Vagina (tissue), 2 donors: ENCODE measurements at regions not wholly inside any gene's neighbourhood (a gene's known extent, or its start where the extent isn't known, plus 50 kb on each side); places are given as distances from the start of the nearest gene placed in this dataset.

Source experiments
- DNase-seq, 2 donors: peaks; one replicate each; pipeline ENCODE4 v3.0.0-alpha.2; 2017; ENCODE audit errors: extremely low spot score in 2 of 2
- H3K27ac ChIP-seq: fragments of 200-600 bp; sonication (generic); one replicate; pipeline ENCODE4 v1.5.1; 2019
- H3K27me3 ChIP-seq: fragments of 200-600 bp; sonication (generic); one replicate; pipeline ENCODE4 v1.5.1; 2019
- H3K36me3 ChIP-seq, 2 donors: fragments of 200-600 bp; sonication (generic); one replicate each; pipeline ENCODE4 v1.5.1; 2017 to 2019
- H3K4me1 ChIP-seq: fragments of 200-600 bp; sonication (generic); one replicate; pipeline ENCODE4 v1.5.1; 2019
- H3K4me3 ChIP-seq, 2 donors: fragments of 200-600 bp; sonication (generic); 1 replicate in 1 of 2; 2 replicates in 1 of 2; pipeline ENCODE4 v1.5.1; 2016 to 2019
- H3K9me3 ChIP-seq: fragments of 200-600 bp; sonication (generic); one replicate; pipeline ENCODE4 v1.5.1; 2019
- CTCF ChIP-seq, 3 experiments: fragments of 450-650 bp in 2 of 3; fragments of 200-600 bp in 1 of 3; sonication (generic) in 1 of 3; IDR thresholded peaks; one replicate each; pipeline ENCODE4 v1.5.1; 2017 to 2019; ENCODE audit warnings: antibody characterized with exemption in 3 of 3, mild to moderate bottlenecking in 2 of 3, moderate library complexity in 2 of 3
- POLR2A ChIP-seq, 2 donors: fragments of 450-650 bp; IDR thresholded peaks; one replicate each; pipeline ENCODE4 v1.6.1; 2017; ENCODE audit warnings: antibody characterized with exemption in 2 of 2, mild to moderate bottlenecking in 2 of 2, moderate library complexity in 2 of 2
- POLR2AphosphoS5 ChIP-seq, 2 donors: sonication (generic); formaldehyde crosslinking; IDR thresholded peaks; one replicate each; pipeline ENCODE4 v1.9.0; 2017; ENCODE audit warnings: antibody characterized with exemption in 2 of 2, mild to moderate bottlenecking in 2 of 2, low read depth in 1 of 2; ENCODE audit not compliant: insufficient read depth in 1 of 2
- intact Hi-C: fragments of 100-400 bp; cut with DNase I; formaldehyde crosslinking; loops from one replicate; pipeline ENCODE4 v1.15.1; 2023

- DNase-seq, result no peak
- no peaks in the 10 kb centered on the region for H3K36me3 ChIP-seq
- no peak overlapping the region for H3K27ac ChIP-seq
- H3K9me3 ChIP-seq, result no peaks in the 10 kb centered on the region
- intact Hi-C loops, result no loop called here
- TF ChIP-seq POLR2AphosphoS5 (IDR thresholded peaks at IDR 0.05; ENCODE audit: insufficient read depth in 1 of 2, low read depth in 1 of 2) (no peak), POLR2A (IDR thresholded peaks at IDR 0.05) (no peak), CTCF (IDR thresholded peaks at IDR 0.05) (no peak)
- no peaks in the 10 kb centered on the region for H3K27me3 ChIP-seq
- no peaks in the 10 kb centered on the region for H3K4me1 ChIP-seq
- H3K4me3 ChIP-seq, result no peak overlapping the region
These were observed 142.6 kb upstream of the SFSWAP start for GRCh38 chr12:131568336-131568735.

GRCh38 chr12:131570596-131570995 lies 140.3 kb upstream of the SFSWAP start:
- Histone ChIP-seq H3K27ac (no peak overlapping the region), H3K36me3 (no peaks in the 10 kb centered on the region), H3K27me3 (no peaks in the 10 kb centered on the region), H3K4me1 (no peaks in the 10 kb centered on the region), H3K9me3 (no peaks in the 10 kb centered on the region), H3K4me3 (no peak overlapping the region)
- TF ChIP-seq CTCF (IDR thresholded peaks at IDR 0.05), result no peak
- no peak for TF ChIP-seq POLR2AphosphoS5 (IDR thresholded peaks at IDR 0.05; ENCODE audit: insufficient read depth in 1 of 2, low read depth in 1 of 2)
- no peak for TF ChIP-seq POLR2A (IDR thresholded peaks at IDR 0.05)
- intact Hi-C loops, result no loop called here
- DNase-seq, result no peak

GRCh38 chr12:131571827-131572226 lies 139.1 kb upstream of the SFSWAP start:
- no peaks in the 10 kb centered on the region for H3K4me1 ChIP-seq
- no peaks in the 10 kb centered on the region for H3K27me3 ChIP-seq
- H3K36me3 ChIP-seq, result no peaks in the 10 kb centered on the region
- no peak for DNase-seq
- H3K9me3 ChIP-seq, result no peaks in the 10 kb centered on the region
- no peak overlapping the region for H3K4me3 ChIP-seq
- TF ChIP-seq POLR2AphosphoS5 (IDR thresholded peaks at IDR 0.05; ENCODE audit: insufficient read depth in 1 of 2, low read depth in 1 of 2), result no peak
- TF ChIP-seq POLR2A (IDR thresholded peaks at IDR 0.05), result no peak
- no peak for TF ChIP-seq CTCF (IDR thresholded peaks at IDR 0.05)
- H3K27ac ChIP-seq, result no peak overlapping the region
- intact Hi-C loops, result no loop called here

GRCh38 chr12:131572626-131573025 lies 138.3 kb upstream of the SFSWAP start:
- intact Hi-C loops, result no loop called here
- Histone ChIP-seq H3K27me3 (no peaks in the 10 kb centered on the region), H3K27ac (no peak overlapping the region), H3K4me3 (no peak overlapping the region), H3K36me3 (no peaks in the 10 kb centered on the region), H3K9me3 (no peaks in the 10 kb centered on the region), H3K4me1 (no peaks in the 10 kb centered on the region)
- DNase-seq, result no peak
- no peak for TF ChIP-seq CTCF (IDR thresholded peaks at IDR 0.05)
- TF ChIP-seq POLR2AphosphoS5 (IDR thresholded peaks at IDR 0.05; ENCODE audit: insufficient read depth in 1 of 2, low read depth in 1 of 2), result no peak
- TF ChIP-seq POLR2A (IDR thresholded peaks at IDR 0.05), result no peak

- H3K36me3 ChIP-seq, result no peaks in the 10 kb centered on the region
- no peak overlapping the region for H3K27ac ChIP-seq
- no peaks in the 10 kb centered on the region for H3K9me3 ChIP-seq
- TF ChIP-seq POLR2A (IDR thresholded peaks at IDR 0.05) (no peak), POLR2AphosphoS5 (IDR thresholded peaks at IDR 0.05; ENCODE audit: insufficient read depth in 1 of 2, low read depth in 1 of 2) (no peak), CTCF (IDR thresholded peaks at IDR 0.05) (no peak)
- no peaks in the 10 kb centered on the region for H3K4me1 ChIP-seq
- no peaks in the 10 kb centered on the region for H3K27me3 ChIP-seq
- H3K4me3 ChIP-seq, result no peak overlapping the region
- no peak for DNase-seq
- intact Hi-C loops, result no loop called here
These were observed 137.1 kb upstream of the SFSWAP start for GRCh38 chr12:131573631-131574394.
